Islet of Langerhans (tissue), 1 donor: ENCODE measurements at regions not wholly inside any gene's neighbourhood (a gene's known extent, or its start where the extent isn't known, plus 50 kb on each side); places are given as distances from the start of the nearest gene placed in this dataset.

Experiments
- FAIRE-seq: peaks from one replicate; lab custom pipeline; 2011; peaks lifted over from hg19 to GRCh38; lab: Jason Lieb, UNC

GRCh38 chr1:224486801-224487583, 52.4 kb upstream of the WDR26 start:
- FAIRE-seq = no peak

DNA sequence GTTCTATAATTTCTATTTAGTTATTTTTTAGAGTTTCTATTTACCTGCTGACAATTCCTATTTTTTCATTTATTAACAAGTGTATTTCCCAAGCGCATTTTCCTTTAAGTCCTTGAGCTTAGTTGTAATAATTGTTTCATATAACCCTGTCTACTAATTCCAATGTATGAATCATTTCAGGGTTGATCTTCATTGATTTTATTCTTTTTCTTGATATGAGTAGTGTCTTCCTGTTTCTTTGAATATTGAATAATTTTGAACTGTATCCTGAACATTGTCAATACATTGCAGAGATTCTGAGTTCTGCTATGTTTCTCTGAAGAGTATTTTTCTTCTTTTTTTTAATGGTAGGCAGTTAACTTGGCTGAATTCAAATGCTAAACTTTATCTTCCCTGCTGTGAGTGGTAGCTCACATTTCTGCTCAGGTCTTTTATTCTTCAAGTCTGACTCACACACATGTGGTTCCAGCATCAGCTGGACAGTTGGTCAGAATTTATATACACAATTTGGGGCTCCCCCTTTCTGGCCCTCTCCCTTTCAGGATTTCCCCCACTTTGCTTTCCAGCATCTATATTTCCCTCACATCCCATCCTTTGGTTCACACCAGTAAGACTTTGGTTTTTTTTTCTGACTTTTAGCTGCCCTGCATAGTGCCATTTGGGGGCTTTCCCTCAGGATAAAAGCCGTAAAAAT, 54.4 kb upstream of the WDR26 start:
- FAIRE-seq = no peak

- no peak for FAIRE-seq
These were observed 55.2 kb upstream of the WDR26 start for GRCh38 chr1:224489534-224490365.

DNA sequence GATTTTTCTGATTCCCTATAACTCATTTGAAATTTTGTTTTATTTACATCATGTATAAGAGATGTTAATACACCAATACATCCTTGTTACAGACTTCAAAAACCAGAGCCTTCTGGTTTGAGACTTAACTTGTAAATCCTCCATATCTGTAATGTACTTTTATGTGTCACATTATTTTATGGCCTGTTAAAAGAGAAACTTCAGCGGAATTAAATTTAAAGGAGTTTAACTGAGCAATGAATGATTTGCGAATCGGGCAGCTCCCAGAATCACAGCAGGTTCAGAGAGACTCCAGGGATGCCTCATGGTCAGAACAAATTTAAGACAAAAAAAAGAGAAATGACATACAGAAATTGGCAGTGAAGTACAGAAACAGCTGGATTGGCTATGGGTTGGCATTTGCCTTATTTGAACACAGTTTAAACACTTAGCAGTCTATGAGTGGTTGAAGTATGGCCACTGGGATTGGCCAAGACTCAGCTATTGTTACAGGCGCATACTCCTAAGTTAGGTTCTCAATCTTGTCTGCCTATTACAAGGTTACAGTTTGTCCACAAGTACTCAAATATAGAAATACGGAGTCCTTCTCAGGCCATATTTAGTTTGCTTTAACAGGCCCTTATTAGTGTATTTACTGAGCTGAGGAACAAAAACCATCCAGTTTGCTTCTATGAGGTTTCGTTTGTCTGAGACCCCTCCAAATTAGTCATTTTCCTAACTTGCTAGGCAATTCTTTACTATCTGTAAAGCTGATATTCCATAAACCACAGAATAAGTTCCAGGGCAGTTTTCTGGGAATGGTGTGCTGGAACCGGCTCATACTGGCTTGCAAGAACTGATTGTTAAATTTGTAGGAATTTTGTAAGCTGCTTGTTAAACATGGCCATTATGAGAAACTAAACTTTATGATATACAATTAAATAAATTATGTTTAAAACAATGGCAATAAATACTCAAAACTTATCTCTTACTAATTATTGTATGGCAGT, 56.2 kb upstream of the WDR26 start:
- no peak for FAIRE-seq

- no peak for FAIRE-seq
These were observed 57.4 kb upstream of the WDR26 start for GRCh38 chr1:224492015-224492414.

DNA sequence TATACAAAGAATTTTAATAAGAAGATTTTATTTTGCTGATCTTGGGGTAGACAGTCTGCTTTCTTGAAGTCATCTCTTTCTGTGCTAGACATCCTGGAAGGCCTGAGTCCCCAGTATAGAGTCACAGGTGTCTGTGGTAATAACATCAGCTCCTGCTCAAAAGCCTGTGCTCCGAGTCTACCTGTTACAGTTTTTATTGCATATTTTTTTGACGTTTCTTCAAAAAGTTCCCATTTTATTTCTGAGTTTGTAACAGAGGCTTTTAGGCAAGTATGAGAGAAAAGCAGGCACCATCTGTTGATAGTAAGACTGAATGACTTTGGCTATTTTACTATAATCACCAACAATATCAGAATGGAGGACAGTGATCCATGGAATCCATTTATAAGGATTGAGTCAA, 58.0 kb upstream of the WDR26 start:
- FAIRE-seq = no peak

GRCh38 chr1:224493269-224493668, 58.7 kb upstream of the WDR26 start:
- FAIRE-seq = no peak

DNA sequence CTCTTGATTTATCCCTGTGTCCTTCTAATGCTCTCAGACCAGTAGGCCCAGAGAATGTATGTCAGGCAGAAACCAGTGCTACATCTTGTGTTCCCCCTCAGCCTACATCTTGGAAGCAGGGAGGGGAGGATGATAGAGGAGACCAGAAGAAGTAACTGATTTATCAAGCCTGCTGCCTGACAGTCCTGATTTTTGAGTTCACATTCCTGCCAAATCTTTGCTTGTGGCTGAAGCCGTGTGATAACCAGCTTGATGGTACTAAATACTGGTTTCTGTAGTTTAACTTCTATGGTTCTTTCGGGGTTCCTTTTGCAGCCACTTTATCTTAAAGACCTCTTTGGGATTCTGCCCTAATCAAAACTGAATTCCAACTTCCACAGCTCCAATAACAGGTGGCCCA, 59.7 kb upstream of the WDR26 start:
- no peak for FAIRE-seq

DNA sequence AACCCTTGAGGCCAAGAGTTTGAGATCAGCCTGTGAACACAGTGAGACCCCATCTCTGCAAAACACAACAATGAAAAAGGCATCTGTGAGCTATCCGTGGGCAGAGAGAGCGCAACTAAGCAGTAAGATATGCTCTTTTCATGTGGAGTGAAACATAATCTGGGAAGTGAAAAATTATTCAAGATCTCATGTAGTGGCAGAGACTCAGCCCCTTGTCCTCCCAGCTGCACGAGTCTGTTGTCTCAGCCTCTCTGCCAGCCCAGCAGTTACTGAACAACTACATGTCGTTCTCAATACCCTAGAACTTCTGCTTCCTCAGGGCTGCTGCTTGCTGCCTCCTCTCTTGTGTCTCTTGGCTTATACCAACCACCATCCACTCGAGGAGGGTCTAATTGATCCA, 61.3 kb upstream of the WDR26 start:
- FAIRE-seq = no peak

GRCh38 chr1:224496826-224497225, 62.2 kb upstream of the WDR26 start:
- FAIRE-seq = no peak

GRCh38 chr1:224497714-224498573, 63.3 kb upstream of the WDR26 start:
- no peak for FAIRE-seq

DNA sequence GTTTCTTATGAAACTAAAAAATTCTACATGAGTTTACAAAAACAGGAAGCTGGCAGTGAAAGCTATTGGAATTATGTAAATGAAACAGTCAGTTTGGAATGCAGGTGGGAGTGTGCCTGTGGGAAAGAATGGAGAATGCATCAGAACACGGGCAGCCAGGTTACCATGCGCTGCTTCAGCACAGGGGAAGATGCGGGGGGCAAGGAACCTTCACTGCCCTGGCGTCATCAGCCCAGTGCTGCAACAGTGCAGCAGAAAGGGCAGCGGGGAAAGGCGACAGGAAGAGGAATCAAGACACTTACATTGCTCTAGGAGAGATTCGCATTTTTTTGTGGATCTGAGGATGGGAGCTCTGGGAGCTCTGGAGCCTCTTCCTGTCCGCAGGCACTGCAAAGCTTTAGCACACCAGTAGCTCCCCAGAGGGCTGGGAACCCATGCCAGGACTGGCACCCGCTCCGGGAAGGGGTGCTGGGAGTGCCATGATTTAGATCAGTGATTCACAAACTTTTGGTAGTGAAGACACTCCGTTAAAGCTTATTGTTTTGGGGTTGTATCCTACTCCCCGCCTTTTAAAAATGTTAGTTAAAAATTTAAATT, 64.1 kb upstream of the WDR26 start:
- no peak for FAIRE-seq

GRCh38 chr1:224499204-224499603, 64.6 kb upstream of the WDR26 start:
- no peak for FAIRE-seq

DNA sequence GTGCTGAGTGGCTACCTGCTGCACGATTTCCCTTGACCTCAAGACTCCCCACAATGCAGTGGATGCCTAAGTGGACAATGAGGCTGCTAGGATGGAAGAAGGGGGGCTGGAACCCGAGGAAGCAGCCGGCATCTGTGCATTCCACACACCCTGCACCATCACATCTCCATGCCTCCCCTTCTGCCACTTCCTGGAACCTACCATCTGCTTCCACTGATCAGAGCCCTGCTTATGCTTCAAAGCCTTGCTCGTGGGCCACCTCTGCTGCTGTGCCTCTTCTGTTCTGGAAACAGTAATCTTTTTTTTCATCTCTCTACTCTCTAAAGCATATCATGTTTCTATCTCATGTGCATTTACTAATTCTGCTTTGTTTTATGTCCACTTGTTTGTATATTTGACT, 66.2 kb upstream of the WDR26 start:
- FAIRE-seq = no peak

DNA sequence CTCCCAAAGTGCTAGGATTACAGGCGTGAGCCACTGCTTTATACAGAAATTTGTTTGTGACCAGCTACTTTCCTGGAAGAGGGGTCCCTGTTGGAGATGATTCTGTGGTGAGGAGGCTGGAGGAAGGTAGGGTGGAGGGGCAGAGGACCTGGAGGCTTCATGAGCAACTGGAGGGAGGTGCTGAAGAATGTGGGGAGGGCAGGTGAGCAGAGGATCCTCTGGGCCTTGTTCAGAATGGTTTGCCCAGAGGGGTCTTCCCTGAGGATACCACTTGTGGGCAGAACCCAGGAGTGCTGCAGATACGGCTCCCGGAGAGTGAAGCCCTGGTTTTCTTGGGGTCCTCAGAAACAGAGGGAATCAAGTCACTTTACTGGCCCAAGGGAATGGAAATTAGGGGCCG, 67.2 kb upstream of the WDR26 start:
- no peak for FAIRE-seq

DNA sequence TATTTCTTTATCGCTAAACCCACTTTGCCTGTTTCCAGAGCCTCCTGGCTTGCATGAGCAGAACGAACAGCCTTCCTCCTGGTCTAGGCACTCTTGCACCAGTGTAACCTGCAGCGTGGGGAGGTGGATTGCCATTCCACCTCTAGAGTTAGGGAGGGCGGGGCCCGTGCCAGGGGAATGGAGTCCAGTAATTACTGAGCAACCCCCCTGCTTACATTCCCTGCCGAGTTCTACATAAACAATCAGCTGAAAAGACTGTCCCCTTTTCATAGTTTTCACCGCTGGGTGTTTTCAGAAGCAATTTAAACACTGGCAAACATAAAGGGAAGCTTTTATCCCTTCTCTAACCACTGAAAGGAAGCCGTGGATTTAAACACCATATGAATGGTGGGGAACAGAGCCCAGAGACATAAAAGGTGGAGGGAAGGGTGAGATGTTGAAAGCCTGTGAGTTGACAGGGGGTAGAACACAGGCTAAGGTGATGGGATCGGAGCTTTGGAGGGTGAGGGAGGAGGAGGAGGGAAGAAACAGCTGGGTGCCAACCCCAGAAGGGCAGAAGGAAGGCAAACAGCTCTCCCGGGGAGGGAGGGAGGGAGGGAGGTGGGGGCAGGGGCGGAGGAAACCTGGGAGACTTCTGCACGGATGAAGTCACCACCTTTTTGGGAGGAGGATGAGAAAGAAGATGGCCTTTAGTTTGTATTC, 68.0 kb upstream of the WDR26 start:
- FAIRE-seq = no peak

DNA sequence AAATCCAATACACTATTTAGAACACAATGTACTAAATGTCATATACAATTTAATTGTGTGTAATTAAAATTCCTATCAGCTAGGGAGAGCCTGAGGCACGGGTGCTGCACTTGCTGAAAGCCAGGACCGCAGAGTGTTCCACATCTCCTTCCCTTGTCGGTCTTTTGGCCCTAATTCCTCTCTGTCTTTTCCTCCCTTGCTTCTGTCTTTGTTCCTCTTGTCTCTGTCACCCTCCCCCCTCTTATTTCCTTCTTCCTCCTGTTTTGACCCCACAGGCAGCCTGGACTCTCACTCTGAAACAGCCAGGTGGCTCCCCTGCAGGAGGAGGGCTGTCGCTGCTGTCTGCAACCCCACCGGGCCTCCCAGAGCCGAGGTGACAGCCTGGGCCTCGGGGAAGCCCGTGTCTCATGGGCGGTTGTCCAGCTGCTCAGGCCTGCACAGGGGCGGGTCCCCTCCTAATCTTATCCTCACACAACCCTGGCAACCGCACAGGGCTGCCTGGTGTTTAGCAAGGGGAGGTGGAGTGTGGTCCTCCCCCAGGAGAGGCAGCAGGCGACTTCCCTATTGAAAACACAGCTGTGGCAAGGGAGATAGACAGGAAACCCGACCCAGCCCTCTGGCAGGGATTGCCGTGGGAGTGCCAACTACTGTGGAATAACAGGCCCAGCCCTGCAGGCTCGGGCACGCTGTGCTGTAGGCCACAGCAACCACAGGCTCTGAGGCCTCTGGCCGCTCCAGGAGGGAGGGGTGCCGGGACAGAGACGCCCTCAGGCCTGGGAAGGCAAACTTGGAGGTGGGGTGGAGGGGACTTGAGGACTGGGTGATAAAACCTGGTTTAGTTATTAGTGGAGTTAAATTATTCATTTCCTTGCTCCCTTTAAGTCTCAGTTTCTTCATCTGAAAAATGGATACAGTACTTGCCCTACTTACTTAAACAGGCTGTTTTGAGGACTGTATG, 68.8 kb upstream of the WDR26 start:
- no peak for FAIRE-seq

DNA sequence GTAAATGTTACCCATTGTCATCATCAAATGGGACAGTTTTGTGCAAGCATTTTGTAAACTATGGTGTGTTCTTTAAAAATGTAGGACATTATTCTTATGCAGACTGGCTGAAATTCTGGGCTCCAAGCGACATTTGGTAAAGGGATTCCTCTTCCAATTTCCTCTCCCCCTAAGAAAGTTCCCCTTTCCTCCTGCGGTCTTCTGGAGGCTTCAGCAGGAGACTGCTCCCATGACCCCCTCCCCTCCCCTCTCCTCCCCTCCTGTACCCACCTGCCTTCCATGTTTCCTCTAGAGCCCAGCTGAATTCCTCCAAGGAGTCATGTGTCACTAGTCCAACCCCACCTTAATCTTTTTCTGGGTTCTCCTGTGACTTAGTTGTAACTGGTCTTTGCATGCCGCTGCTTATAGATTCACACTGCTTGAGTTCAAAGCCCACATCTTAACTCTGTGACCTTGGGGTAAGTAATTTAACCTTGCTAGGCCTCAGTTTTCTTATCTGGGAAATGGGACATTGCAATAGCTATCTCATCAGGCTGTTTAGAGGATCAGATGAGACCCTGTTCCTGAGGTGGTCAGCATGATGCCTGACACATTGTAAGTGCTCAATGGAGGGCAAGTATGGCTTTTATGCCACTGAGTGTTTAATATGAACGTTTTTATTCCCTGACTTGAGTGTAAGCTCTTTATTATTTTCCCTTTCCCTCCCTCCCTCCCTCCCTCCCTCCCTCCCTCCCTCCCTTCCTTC, 69.9 kb upstream of the WDR26 start:
- no peak for FAIRE-seq
